HG02678 (cell line): ENCODE measurements at regions not wholly inside any gene's neighbourhood (a gene's known extent, or its start where the extent isn't known, plus 50 kb on each side); places are given as distances from the start of the nearest gene placed in this dataset.

Experiments
- ATAC-seq: cut with Tn5 transposase; IDR thresholded peaks from one replicate; pipeline ENCODE4 v1.9.1; 2021; ENCODE audit warnings: mild to moderate bottlenecking, moderate library complexity; ENCODE audit not compliant: unreplicated experiment

DNA sequence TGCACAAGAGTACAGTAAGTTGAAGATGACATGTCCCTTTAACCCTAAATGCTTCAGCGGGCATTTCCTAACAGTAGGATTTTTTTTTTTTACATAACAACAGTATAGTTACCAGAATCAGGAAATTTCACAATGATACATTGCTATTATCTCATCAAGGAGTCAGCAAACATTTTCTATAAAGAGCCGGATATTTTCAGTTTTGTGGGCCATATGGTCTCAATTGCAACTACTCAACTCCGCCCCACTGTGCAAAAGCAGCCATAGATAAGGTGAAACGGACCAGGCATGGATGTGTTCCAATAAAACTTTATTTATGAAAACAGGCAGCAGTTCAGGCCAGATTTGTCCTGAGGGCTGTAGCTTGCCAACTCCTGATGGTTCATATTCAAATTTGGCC is 130.6 kb downstream of the SMAD6 start:
- ATAC-seq: no peak

DNA sequence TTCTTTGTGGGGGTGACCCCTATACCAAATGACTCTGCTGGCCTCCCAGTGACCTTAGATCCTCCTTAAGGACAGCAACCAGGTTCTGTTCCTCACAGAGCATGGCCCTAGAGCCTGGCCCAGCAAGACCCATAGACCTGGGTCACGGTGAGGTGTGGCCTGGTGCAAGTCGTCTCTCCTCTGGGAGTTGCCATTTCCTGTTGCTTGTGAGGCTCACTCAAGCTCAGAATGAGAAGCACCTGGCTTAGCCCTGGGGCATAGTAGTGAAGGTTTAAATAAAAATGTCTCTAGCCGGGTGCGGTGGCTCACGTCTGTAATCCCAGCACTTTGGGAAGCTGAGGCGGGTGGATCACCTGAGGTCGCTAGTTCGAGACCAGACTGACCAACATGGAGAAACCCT is 131.3 kb downstream of the SMAD6 start:
- no peak for ATAC-seq

- ATAC-seq: no peak
Measured at GRCh38 chr15:66833803-66834202, 131.8 kb downstream of the SMAD6 start.

DNA sequence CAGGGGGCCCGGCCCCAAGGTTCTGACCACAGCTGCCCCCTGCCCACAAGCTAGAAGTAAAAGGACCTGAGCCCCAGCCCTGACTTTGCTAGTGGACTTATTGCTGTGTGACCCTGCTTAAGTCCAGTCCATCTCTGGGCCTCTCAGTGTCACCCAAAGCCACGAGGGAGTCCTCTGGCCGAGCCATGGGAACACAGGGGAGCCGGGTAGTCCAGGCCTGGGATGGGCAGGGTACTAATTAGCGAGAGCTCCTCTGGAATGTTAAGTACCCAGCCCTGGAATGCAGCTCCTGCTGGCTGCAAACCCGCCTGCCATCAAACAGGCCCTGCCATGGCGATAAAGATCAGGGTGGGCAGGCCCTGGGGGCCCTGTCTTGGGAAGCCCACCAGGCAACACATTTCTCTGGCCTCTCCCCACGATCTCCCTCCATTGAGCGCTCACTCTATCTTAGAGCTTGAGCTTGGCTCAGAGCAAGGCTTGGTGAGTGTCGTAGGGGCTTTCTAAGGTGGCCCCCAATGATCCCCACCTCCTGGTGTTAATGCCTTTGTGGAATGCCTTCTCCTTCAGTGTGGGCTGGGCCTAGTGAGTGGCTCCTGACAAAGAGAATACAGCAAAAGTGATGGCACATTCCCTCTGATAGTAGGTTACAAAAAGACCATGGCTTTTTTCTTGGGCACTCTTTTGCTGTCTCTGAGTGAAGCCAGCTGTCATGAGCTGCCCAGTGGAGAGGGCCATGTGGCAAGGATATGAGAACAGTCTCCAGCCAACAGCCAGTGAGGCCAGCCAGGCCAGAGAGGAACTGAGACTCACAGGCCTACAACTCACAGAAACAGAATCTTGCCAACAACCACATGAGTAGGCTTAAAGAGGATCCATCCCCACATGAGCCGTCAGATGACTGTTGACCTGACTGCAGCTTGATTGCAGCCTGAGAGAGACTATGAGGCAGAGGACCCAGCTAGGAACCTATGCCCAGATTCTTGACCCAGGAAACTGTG is 133.1 kb downstream of the SMAD6 start:
- ATAC-seq: no peak

DNA sequence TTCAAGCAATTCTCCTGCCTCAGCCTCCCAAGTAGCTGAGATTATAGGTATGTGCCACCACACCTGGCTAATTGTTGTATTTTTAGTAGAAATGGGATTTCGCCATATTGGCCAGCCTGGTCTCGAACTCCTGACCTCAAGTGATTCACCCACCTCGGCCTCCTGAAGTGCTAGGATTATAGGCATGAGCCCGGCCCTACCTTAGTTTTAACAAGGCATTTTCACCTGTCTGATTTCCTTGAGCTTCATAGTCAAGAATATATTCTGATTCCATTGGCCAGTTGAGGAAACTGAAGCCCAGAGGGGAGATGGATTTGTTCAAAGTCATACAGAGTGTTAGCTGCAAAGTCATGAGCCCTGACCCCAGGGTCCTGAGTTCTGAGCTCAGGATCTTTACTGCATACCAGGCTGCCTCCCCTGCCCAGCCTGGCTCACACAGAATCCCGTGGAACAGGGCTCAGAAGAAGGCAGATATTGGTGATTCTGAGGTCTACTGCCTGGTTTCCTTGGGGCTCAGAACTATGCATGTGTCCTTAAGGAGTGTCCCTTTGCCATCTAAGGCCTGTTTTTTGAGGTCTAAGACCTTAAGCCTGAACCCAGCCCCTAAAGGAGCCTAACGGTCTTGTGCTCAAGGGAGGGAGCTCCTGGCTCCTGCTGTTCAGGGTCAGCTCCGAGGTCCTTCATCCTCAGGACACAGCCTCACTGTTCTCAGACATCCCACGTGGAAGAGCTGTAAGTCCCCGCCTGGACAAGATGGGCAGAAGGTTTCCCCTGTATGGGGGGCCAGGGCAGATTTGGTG is 134.4 kb downstream of the SMAD6 start:
- ATAC-seq: no peak

GRCh38 chr15:66838202-66838601 is 136.2 kb downstream of the SMAD6 start:
- ATAC-seq: no peak

- ATAC-seq: no peak
Measured at GRCh38 chr15:66838671-66839239, 136.7 kb downstream of the SMAD6 start.

DNA sequence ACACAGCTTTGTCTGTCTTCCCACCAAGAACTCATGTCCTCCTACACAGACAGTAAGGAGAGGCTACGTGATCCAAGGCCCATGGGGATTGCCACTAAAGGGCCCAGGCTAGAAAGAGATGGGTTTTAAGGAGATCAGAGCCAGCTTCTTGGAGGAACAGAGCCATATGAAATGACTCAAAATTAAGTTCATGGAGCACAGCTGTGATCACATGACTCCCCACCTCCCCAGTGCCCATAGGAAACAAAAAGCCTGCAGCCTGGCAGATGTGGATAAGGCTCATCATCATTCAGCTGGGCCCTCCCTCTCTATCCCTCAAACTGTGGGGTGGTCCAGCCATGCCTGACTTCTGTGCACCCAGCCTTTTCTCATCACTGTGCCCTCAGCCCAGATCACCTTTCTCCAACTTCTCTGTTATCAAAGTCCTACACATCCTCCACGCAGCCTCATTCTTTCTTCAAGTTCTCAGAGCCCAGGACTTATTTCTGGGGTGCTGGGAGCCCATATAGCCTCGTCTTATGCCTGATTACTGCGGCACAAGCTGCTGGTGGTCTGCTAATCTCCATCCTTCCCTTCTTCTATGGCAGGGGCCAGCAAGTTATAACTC is 137.6 kb downstream of the SMAD6 start:
- no peak for ATAC-seq

- ATAC-seq: no peak
Measured at GRCh38 chr15:66840615-66841390, 138.8 kb downstream of the SMAD6 start.

GRCh38 chr15:66841953-66842681 is 140.1 kb downstream of the SMAD6 start:
- no peak for ATAC-seq

DNA sequence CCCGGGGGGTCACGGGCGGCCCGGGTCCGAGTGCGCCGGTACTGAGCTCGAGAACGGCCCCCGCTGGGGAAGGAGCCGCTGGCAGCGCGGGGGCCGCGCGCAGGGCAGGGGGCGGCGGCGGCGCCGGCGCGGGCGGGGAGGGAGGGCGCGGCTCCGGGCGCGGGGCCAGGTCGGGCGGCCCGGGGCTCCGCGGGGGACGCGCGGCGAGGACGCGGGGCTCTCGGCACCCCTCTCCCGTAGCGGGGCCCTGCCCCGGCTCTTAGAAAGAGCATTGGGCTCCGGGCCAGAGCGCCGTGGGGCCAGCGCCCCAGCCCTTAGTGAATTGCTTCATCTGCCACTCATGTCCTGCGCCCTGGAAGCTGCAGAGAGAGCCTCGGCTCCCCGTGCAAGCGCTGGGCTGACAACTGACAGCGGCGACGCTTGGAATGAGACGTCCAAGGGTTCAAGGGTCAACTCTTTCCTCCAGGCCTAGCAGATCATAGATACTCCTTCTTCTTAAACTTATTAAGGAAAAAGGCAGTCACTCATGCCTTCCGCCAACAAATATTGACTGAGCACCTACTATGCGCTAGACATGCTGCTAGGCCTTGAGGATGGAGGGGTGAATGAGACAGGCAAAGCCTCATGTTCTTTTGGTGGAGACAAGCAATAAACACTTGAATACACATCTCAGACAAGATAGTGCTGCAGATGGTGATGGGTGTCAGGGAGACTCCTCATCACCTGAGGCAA is 140.8 kb downstream of the SMAD6 start:
- ATAC-seq: no peak

DNA sequence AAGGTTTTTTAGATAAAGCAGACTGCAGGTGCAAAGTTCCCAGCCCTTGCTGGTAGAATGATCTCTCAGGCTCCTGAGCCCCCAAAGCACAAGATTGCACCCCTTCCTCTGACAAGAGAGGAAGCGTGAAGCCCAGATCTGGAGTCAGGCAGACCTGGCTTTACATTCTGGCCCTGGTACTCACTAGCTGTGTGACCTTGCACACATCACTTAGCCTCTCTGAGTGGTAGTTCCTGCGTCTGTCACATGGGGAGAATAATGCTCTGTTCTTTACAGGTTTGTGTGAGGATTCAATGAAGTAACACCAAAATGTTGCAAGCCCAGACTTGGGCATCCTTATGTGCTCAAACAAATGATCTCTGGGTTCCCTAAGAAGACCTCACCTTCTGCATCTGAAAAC is 141.5 kb downstream of the SMAD6 start:
- ATAC-seq: no peak

DNA sequence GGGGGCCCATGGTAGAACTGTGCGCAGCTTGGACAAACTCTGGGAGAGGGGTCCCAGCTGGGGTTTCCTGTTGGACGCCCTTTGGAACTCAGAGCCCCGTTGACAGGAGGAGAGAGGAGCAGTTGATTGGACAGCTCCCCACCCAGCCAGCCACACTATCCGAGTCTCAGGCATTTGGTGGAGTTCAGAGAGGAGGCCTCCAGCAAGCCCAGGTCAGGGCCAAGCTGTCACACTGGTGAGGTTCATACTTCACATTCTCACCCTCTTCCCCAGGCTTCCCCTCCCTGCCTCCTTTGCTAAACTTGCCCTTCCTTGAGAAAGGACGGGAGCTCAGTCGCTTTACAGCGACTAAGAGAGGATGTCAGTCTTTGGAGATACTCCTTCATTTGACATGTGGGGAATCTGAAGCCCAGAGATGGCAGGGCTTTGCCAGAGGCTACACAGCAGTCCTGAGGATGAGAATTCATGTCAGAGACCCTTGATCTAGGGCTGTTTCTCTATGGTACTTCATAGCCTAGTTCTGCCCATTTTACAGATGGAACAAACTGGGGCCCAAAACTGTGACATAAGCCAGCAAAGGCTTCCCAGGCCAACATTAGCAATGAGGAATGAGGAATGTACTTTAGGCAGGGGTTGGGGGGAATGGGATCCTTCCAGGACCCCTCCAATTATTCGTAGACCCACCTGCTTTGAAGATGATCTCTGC is 142.2 kb downstream of the SMAD6 start:
- no peak for ATAC-seq

GRCh38 chr15:66844747-66845145 is 142.7 kb downstream of the SMAD6 start:
- no peak for ATAC-seq

- ATAC-seq: no peak
Measured at GRCh38 chr15:66845266-66845785, 143.3 kb downstream of the SMAD6 start.

GRCh38 chr15:66846031-66846430 is 144.0 kb downstream of the SMAD6 start:
- ATAC-seq: no peak

- no peak for ATAC-seq
Measured at GRCh38 chr15:66846811-66847210, 144.8 kb downstream of the SMAD6 start.

DNA sequence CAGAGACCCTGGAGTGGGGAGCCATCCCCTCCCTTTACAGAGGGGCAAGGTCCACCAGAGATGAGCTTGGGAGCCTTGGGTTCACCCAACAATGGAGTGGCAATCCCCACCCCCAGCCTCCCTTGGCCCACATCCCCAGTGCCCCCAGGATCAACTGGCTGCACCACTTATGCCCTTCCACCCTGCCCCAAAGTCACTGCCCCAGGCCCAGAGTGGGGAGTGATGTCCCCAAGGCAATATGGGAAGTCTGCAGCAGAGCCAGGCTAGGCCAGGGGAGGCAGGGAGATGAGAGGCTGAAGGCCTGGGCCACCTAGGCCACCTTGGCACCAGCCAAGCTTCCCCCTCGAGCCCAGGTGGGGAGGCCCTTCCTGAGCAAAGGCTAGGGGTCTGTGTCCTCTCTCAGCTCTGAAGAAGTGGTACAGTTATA is 145.5 kb downstream of the SMAD6 start:
- no peak for ATAC-seq
